Stomach smooth muscle (tissue), 2 donors: ENCODE measurements at regions not wholly inside any gene's neighbourhood (a gene's known extent, or its start where the extent isn't known, plus 50 kb on each side); places are given as distances from the start of the nearest gene placed in this dataset.

Experiments used
- H3K27ac ChIP-seq: one replicate; pipeline ENCODE4 v1.7.0; 2013; ENCODE audit warnings: mild to moderate bottlenecking, low read length, inconsistent platforms
- H3K27me3 ChIP-seq, 2 donors: one replicate each; pipeline ENCODE4 v1.7.0; 2013; ENCODE audit warnings: low read length in 2 of 2; ENCODE audit not compliant: insufficient read depth in 2 of 2, control insufficient read depth in 1 of 2
- H3K36me3 ChIP-seq, 2 donors: one replicate each; pipeline ENCODE4 v1.7.0; 2013; ENCODE audit warnings: low read length in 2 of 2; ENCODE audit not compliant: control insufficient read depth in 2 of 2, insufficient read depth in 2 of 2
- H3K4me1 ChIP-seq: one replicate; pipeline ENCODE4 v1.7.0; 2013; ENCODE audit warnings: low read length; ENCODE audit not compliant: control insufficient read depth, insufficient read depth
- H3K4me3 ChIP-seq, 2 donors: one replicate each; pipeline ENCODE4 v1.7.0; 2013; ENCODE audit warnings: low read length in 2 of 2
- H3K9ac ChIP-seq, 2 donors: one replicate each; pipeline ENCODE4 v1.7.0; 2013; ENCODE audit warnings: low read length in 2 of 2, mild to moderate bottlenecking in 1 of 2
- H3K9me3 ChIP-seq, 2 donors: one replicate each; pipeline ENCODE4 v1.7.0; 2013; ENCODE audit warnings: low read length in 2 of 2; ENCODE audit not compliant: control insufficient read depth in 2 of 2
- donor health status: healthy.
- donor health status: Pancreatic carcinoma.

DNA sequence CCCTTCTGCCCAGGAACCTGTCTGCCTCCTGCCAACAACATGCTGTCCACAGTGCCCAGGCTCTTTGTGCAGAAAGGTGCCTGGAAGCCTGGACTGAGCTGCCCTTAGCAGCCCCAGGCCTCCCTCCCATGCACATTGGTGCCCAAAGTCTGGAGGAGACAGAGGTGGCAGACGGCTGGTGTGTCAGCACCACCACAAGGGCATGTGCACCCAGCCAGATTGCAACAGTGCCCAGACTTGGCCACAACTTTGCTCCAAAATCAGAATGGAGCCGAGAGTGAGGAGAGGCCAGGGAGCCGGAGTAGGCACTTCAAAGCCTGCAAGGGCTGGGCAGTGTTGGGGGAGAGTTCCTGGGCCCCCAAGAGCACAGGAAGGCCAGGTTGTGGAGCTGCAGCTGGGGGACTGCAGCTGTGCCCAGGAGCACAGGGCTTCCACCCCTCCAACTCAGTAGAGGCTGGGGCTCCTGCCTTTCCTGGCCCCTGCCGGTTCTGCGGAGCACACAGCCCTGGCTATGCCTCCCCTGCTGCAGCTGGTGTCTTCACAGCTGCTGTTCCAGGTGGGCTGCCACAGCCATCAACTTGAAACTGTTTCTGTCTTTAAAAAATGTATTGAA is 1255.8 kb downstream of the SLITRK5 start:
- H3K4me3 ChIP-seq = no peak overlapping the region
- H3K27me3 ChIP-seq = no peaks in the 10 kb centered on the region
- H3K4me1 ChIP-seq = no peaks in the 10 kb centered on the region
- no peak overlapping the region for H3K27ac ChIP-seq
- H3K36me3 ChIP-seq = no peaks in the 10 kb centered on the region
- no peaks in the 10 kb centered on the region for H3K9me3 ChIP-seq
- no peak overlapping the region for H3K9ac ChIP-seq

DNA sequence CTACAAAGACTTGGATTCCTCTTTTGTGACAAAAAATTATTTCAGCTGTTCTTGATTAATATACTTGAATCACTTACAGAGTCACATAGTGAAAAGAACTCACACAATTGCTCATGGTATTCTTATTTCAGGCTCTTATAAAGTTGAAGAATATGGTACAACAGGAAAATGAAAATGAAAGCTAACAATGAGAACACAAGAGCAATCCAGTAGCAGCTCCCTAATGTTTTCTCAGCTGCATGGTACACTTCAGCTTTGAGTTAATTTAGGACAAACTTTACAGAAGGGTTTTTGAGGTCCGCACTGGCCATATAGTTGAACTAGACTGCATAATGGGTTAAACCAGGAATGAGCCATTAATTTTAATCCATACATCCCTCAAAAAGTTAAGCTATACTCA is 1261.8 kb downstream of the SLITRK5 start:
- H3K27ac ChIP-seq = no peak overlapping the region
- H3K27me3 ChIP-seq = no peaks in the 10 kb centered on the region
- no peaks in the 10 kb centered on the region for H3K4me1 ChIP-seq
- H3K9me3 ChIP-seq = no peaks in the 10 kb centered on the region
- H3K36me3 ChIP-seq = no peaks in the 10 kb centered on the region
- H3K9ac ChIP-seq = no peak overlapping the region
- H3K4me3 ChIP-seq = no peak overlapping the region

DNA sequence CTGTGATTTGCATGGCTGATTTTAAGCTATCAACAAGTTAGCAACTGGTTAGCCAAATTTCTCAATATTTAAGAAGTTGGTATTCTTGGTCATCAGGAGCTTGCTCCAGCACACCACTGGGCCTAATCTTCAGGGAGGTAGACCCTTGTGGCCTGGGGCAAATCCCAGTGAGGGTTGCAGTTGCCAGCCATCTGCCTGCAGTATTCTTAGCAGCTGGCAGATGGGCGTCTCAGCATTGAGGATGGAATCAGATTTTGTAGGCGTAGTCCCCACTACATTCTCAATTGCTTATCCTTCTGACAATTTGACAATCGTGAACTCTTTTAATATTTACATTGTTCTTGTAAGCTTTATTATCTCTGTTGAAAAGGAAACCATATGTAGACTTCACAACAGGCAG is 1266.2 kb downstream of the SLITRK5 start:
- H3K36me3 ChIP-seq = no peaks in the 10 kb centered on the region
- H3K27ac ChIP-seq = no peak overlapping the region
- H3K27me3 ChIP-seq = no peaks in the 10 kb centered on the region
- H3K9ac ChIP-seq = no peak overlapping the region
- H3K4me3 ChIP-seq = no peak overlapping the region
- no peaks in the 10 kb centered on the region for H3K9me3 ChIP-seq
- no peaks in the 10 kb centered on the region for H3K4me1 ChIP-seq

DNA sequence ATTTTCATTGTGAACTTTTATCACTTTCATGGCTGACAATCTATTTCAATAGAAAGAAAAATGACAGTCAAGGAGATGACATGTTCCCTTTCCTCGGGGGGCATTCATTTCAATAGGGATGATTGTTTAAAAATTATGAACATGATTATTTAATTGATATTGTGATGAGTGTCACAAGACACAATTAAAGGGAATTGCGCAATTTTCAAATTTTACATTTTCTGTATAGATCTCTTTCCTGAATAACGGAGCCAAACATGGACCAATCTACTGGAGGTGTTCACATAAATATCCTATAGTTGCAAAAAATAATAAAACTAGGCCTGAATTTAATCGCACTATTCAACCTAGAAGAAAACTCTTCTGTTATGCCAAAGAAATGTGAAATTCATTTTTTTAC is 1274.6 kb downstream of the SLITRK5 start:
- Histone ChIP-seq H3K4me1 (no peaks in the 10 kb centered on the region), H3K4me3 (no peak overlapping the region), H3K36me3 (no peaks in the 10 kb centered on the region), H3K9ac (no peak overlapping the region), H3K27me3 (no peaks in the 10 kb centered on the region), H3K9me3 (no peaks in the 10 kb centered on the region), H3K27ac (no peak overlapping the region)

DNA sequence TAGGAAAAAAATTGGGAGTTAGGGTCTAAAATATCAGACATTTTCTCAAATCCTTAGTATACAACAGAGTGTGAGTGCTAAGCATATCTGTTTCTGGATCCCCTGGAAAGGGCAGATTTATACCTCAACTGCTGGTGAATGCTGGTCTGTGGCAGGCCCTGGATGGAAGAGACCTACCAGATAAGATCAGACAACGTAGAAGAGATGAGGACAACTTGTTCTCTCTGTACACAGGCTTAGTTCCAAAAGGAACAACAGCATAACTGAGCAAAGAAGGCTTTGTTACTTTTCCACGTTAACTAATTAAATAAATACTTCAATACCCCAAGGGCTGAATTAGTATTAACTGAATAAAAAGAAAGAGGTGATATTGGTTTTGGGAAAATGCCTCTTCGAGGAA is 1277.3 kb downstream of the SLITRK5 start:
- Histone ChIP-seq H3K36me3 (no peaks in the 10 kb centered on the region), H3K9ac (no peak overlapping the region), H3K4me1 (no peaks in the 10 kb centered on the region), H3K27me3 (no peaks in the 10 kb centered on the region), H3K27ac (no peak overlapping the region), H3K4me3 (no peak overlapping the region), H3K9me3 (no peaks in the 10 kb centered on the region)

DNA sequence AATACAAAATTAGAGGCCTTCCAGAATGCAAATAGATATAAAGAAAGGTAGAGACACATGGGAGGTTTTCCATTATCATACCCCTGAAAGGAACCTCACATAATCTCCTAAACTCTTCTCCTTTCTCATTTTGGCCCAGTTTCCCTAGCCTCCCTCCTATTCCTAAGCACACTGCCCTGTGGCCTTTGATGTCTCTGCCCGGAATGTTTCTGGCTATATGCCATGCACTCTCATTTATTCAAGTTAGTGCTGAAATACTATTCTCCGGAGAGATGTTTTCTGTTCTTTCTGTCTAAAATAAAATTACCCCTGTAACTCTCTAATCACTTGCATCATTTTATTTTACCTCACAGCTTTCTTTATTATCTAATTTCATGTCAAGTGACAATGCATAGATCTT is 1287.7 kb downstream of the SLITRK5 start:
- Histone ChIP-seq H3K27me3 (no peaks in the 10 kb centered on the region), H3K27ac (no peak overlapping the region), H3K4me1 (no peaks in the 10 kb centered on the region), H3K9me3 (no peaks in the 10 kb centered on the region), H3K9ac (no peak overlapping the region), H3K36me3 (no peaks in the 10 kb centered on the region), H3K4me3 (no peak overlapping the region)

DNA sequence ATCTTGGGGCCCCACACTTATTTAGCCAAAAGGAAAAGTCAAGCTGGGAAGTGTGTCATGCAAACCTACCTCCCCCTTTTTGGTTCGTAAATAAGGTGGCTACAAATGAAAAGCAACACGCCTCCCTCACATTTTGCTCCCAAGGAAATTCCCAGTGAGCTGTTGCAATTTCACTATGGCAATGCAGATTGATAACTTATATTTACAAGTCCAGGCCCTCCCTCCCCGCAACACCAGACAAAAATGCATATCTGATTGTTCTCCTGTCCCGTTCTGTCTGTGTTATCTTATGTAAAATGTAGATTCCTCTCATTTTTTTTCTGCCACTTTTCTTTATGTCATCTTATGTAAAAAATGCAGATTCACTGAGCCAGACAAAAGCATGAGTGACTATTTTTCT is 1305.3 kb downstream of the SLITRK5 start:
- Histone ChIP-seq H3K27ac (no peak overlapping the region), H3K27me3 (no peaks in the 10 kb centered on the region), H3K9me3 (no peaks in the 10 kb centered on the region), H3K4me3 (no peak overlapping the region), H3K9ac (no peak overlapping the region), H3K4me1 (no peaks in the 10 kb centered on the region), H3K36me3 (no peaks in the 10 kb centered on the region)

DNA sequence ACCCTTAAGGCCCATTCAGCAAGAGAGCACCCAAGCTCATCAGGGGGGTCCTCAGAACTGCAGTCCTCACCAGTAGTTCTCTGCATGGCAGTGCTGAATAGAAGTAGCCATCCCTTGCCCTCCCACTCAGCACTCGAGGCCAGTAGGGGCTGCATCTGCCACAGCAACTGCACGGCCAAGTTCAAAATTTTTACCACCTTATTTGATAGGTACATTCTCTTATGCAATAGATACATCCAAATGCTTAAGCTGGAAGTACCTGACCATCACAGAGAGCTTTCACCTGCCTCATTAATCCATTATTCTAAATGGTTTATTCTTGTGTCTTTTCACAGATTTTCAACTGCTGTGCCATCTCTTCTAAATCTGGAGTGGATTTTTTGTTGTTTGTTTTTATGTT is 1307.4 kb downstream of the SLITRK5 start:
- H3K9me3 ChIP-seq = no peaks in the 10 kb centered on the region
- H3K4me3 ChIP-seq = no peak overlapping the region
- no peak overlapping the region for H3K27ac ChIP-seq
- no peak overlapping the region for H3K9ac ChIP-seq
- H3K4me1 ChIP-seq = no peaks in the 10 kb centered on the region
- H3K36me3 ChIP-seq = no peaks in the 10 kb centered on the region
- H3K27me3 ChIP-seq = no peaks in the 10 kb centered on the region

DNA sequence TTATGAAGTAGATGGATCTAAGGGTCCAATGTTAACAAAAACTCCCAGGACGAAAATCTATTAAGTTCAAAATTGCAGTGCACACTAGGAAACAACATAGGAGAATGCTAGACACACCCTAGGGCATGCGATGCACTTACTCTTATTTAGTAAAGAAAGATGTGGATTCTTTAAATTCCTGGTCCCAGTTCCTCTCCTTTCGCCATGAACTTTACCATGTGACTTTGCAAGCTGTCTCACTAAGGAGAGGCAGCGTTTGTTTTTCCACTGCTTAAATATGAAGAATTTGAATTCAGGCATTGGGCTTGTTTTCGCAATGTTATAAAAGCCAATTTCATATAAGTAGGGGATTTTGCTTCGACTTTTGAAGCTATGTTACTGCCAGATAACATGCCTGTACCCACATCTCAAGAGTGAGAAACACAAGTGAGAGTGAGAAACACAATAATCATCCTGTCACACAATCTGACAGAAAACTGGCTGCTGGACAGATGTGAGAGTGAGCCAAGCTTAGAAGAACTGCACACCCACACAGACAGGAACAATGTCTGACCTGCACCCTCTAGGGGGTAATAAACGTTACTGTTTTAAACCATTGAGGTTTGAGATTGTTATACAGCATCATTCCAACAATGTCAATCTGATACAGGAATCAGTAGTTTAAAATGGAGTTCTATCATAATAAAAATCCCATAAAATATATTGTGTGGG is 1308.4 kb downstream of the SLITRK5 start:
- Histone ChIP-seq H3K4me3 (no peak overlapping the region), H3K27ac (no peak overlapping the region), H3K27me3 (no peaks in the 10 kb centered on the region), H3K4me1 (no peaks in the 10 kb centered on the region), H3K9me3 (no peaks in the 10 kb centered on the region), H3K9ac (no peak overlapping the region), H3K36me3 (no peaks in the 10 kb centered on the region)

DNA sequence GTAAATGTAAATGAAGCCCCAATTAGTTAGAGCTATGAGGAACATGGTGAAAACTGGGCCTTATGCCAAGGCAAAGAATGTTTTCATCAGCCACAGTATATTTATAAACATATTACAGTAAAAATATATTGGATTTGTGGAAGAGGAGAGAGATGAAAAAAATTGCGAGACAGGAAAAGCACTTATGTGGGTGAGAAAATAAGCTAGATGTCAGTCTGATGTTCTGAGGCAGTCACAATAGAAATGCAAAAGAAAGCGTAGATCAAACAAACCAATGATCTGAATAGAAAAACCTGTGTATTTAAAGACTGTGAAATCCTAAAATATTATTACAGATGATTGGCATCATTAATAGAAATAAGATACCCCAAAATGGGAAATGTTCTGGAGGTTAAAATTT is 1332.5 kb downstream of the SLITRK5 start:
- H3K9ac ChIP-seq = no peak overlapping the region
- no peaks in the 10 kb centered on the region for H3K9me3 ChIP-seq
- H3K4me3 ChIP-seq = no peak overlapping the region
- H3K27ac ChIP-seq = no peak overlapping the region
- H3K27me3 ChIP-seq = no peaks in the 10 kb centered on the region
- H3K4me1 ChIP-seq = no peaks in the 10 kb centered on the region
- no peaks in the 10 kb centered on the region for H3K36me3 ChIP-seq

DNA sequence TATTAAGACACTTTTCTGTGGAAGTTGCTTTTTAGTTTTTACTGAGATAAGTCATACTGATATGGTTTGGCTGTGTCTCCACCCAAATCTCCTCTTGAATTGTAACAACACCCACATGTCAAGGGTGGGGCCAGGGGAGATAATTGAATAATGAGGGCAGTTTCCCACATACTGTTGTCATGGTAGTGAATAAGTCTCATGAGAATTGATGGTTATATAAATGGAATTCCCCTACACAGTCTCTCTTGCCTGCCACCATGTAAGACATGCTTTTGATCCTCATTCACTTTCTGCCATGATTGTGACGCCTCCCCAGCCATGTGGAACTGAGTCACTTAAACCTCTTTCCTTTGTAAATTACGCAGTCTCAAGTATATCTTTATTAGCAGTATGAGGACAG is 1340.4 kb downstream of the SLITRK5 start:
- Histone ChIP-seq H3K36me3 (no peaks in the 10 kb centered on the region), H3K27ac (no peak overlapping the region), H3K9ac (no peak overlapping the region), H3K4me1 (no peaks in the 10 kb centered on the region), H3K9me3 (no peaks in the 10 kb centered on the region), H3K4me3 (no peak overlapping the region), H3K27me3 (no peaks in the 10 kb centered on the region)
